NCI-H345 (cell line): ENCODE measurements at regions not wholly inside any gene's neighbourhood (a gene's known extent, or its start where the extent isn't known, plus 50 kb on each side); places are given as distances from the start of the nearest gene placed in this dataset.
"Not testable (repeated sequence)": the region's sequence is repeated elsewhere in the genome, so short reads cannot be mapped to it uniquely, and the experiment has no call there.

Source experiments
- DNase-seq: peaks from one replicate; lab custom pipeline; 2025; lab: John Stamatoyannopoulos, UW

DNA sequence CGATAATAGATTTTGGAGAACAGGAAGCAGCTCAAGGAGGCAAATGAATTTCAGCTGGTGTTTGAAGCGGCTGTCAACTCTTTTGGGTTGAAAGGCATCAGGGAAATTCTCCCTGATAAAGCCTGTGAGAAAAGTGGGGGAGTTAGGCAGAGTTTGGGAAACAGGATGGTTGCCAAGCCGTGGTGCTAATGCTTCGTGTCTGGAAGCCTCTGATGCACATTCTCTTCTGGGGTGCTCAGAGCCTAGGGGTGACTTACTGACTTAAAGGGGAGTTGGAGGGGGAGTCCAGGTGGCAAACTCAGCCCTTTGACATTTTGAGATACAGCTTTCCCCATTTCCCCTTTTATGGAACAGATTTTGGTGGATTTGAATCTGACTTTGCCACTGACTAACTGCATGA is 202.5 kb upstream of the CLINT1 start:
- DNase-seq = no peak

DNA sequence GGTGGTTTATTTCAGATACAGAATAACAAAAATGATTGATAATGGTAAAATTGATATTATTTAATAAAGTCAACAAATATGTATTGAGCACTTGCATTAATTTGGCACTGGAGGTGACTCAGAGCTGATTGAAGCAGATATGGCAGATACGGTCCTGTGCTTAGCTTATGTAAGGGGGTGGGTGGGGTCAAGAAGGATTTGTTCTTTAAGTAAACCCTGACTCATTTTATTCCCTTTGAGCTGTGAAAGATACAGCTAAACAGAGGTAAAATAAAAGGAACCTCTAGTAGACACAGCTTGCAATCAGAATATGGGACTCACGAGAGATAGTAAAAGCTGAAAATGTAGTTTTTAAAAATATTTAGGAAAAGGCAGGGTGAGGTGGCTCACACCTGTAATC is 201.3 kb upstream of the CLINT1 start:
- no peak for DNase-seq

DNA sequence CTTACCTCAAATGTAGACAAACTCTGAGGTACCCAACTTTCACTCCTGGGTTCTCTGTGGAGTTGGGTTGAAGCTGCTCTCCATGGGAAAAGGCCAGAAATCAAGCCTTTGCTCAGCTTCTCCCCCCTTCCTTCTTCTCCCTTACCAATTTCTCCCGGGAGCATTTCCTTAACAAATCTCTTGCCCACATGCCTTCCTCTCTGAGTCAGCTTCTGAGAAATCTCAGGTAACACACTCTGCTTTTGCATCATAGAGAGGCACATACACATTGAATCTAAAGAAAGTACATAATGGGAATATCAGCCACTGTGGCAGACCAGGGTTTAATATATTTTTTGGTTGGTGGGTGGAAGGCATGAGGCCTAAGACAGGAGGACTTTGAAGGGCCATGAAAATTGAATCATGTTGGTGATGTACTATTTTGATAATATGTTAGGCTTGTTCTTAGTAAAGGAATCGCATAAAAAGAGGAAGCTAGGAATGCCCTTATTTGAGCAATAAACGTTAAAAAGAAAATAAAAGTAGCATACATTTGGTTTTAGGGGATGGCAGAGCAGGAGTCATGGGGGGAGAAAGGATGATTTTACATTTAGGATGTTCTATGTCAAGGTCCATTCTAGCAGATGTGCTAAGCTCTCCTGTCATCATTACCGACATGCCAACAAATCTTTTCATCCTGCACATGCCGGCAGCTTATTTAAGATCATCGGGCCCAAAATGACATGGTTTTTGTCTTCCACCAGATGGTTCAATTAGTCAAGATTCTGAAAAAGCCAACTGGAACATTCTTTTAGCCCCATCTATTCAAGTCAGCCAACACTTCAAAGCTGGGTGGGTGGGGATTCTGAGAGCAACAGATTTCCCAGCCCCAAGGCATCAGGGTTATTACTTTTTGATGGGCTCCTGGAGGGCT is 199.5 kb upstream of the CLINT1 start:
- DNase-seq = no peak

DNA sequence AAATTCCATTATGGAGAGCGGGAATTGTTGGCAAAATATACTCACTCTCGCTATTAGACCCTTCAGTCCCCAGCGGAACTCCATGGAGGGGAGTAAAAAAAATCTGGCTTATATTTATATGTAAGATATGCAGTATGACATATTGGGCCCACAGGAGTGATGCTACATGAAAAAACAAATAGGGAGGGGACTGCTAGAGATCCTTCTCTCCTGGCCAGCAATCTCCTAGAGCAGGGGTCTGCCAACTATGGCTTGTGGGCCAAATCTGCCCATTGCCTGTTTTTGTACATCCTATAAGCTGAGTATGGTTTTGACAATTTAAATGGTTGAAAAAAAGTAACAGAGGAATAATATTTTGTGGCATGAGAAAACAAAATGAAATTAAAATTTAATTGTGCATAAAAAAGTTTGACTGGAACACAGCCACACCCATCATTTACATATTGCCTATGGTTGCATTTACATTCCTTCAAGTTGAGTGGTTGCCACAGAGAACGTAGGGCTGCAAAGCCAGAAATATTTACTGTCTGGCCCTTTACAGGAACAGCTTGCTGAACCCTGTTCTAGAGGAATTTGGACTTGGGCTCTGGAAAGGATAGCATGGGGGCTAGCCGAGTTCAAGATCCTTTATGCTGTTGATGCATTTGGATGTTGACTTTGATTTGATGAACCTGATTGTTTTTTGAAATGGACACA is 197.3 kb upstream of the CLINT1 start:
- no peak for DNase-seq

DNA sequence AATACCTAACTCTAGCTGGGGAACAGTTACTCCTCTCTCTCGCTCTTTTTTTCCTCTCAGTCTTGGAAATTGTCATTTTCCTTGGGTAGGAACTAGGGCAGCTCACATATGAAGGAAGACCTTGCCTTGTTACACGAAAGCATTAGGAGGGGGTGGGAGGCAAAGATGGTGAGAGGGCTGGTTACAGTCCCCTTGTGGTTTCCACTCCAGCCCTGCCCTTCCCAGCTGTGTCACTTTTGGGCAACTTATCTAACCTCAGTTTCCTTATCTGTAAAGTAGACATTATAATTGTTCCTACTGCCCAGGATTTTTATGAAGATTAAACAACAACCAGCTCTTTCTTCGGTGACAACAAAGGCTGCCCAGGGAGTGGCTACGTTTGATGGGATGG is 196.2 kb upstream of the CLINT1 start:
- no peak for DNase-seq

DNA sequence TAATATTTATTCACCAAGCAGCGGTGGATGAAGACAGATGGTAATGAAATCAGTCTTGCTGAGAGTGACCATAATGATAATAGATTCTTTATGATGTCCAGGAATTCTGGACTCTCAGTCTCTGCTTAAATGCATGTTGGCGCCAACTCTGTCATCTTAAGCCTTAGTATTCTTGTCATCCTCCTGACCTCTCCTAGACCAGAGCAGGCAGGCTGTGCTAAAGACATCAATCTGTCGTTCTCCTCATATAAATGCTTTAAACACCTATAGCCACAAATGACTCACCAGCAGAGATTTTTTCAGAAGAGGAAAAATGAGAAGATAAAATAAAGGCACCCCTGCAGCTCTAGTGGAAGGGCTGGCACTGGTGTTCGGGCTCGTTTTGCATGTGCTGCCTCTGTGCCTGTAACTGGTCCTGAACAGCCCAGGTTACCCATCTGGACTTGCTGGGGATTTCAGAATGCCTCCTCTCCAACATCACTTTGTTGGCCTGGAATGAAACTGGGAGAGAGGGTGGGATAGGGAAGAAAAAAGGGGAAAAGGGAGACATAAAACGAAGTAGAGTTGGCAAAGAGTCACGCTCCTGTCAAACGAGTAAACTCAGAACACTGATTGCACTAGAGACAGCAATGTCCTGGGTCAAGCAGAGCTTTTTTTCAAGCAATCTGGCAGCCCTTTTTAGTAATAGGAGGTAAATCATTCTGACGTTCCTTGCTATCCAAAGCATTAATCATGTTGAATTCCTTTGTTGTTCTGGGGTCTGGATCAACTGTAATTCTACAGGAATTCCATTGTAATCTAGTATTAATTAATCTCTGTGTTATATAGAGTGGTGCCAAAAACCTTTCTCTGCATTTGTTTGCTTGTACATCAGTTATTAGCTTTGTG is 195.5 kb upstream of the CLINT1 start:
- no peak for DNase-seq

DNA sequence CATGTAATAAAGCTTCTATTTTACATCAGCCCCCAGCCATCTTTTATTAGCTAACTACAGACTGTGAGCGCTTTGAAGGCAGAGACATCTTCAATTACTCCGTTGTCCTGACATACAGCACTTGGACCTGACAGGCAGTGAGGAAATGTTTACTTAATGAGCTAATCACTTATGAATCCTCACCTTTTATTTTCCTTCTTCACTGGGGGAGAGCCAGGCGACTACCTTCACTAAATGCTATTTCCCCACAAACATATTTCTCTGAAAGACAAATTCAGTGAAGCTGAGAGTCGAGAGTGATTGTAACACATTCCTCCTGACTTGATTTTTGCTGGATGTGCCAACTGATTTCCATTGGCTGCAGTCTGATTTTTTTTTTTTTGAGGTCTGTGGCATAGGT is 192.1 kb upstream of the CLINT1 start:
- no peak for DNase-seq

DNA sequence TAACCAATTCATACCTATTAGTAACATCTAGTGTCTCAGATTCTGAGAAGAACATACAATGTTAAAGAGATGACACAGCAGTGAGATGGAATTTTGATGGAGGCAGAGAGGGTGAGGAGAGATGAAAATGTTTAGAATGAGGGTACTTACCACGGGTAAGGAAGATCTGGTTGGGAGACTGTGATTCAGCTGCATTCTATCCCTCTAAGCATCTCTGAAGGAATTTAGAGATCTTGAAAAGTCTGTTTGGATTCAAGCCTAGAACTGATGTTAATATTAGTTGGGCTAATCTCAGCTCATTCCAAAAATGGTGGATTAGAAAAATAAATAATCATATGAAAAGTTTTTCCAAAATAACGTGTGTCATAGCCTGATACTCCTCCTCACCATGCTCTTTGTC is 191.5 kb upstream of the CLINT1 start:
- DNase-seq = no peak

DNA sequence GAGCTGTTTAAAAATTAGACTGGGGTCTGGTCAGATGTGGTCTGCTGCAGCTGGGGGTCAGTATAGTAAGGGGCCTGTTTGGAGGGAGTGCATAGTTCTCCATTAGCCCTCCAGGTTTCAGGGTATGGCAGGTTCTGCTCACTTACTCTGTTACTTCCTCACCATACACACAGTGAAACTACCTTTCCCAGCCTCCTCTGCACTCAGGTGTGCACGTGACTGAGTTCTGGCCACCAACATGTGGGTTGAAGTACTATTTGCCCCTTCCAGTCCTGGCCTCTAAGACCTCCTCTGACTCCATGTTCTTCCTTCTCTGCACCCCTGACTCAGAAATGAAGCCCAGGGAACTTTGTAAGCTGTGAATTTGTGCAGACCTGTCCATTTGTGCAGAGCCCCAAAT is 190.5 kb upstream of the CLINT1 start:
- no peak for DNase-seq

DNA sequence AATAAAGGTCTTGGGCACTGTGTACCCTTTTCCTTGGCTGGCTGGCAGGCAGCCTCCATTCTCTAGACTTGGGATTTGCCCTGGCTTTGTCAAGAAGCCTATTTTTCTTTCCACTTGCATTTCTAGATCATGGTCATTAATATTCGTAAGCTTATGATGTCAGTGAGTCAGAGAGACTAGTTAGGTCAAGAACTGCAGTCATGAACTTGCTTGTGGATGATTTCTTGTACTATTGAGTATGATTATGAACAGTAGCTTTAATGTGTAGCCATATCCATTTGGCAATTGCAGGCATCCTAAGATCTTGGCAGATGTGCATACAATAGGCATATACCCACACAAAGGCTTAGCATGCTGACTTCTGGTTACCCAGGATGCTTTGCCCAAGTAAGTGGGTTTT is 186.8 kb upstream of the CLINT1 start:
- DNase-seq = no peak

DNA sequence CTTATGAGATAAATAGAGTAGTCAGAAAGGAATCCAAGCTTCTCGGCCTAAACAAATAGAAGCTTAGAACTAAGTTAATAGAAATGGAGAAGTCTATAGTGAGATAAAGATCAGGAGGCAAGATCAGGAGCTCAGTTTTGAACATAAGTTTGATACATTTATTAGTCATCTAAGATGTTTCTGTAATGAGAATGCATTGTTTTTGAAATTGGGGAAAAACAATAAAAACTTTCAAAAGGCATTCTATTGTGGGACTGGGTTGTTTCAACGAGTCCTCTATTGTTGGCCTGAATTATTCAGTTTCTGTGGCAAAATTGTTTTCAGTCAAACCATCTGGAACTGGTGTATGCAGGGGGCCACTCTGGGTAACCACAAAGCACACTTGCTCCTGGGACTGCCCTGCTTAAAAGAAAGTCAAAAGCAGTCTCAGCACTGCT is 181.0 kb upstream of the CLINT1 start:
- DNase-seq = no peak

DNA sequence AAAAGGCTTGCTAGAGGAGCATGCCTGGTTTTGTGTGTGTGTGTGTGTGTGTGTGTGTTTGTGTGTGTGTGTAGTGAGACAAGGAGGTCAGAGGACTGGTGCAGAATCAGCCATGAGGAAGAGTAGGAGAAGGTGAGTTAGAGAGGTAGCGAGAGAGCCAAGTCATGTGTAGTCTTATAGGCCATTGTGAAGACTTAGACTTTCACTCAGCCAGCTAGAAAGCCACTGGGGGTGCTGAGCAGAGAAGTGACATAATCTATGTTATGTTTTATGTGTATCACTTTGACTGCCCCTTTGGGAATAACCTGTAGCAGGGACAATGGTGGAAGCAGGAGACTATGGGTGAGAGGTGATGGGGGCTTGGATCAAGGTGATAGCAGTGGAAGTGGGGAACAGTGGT is 180.5 kb upstream of the CLINT1 start:
- DNase-seq = no peak

DNA sequence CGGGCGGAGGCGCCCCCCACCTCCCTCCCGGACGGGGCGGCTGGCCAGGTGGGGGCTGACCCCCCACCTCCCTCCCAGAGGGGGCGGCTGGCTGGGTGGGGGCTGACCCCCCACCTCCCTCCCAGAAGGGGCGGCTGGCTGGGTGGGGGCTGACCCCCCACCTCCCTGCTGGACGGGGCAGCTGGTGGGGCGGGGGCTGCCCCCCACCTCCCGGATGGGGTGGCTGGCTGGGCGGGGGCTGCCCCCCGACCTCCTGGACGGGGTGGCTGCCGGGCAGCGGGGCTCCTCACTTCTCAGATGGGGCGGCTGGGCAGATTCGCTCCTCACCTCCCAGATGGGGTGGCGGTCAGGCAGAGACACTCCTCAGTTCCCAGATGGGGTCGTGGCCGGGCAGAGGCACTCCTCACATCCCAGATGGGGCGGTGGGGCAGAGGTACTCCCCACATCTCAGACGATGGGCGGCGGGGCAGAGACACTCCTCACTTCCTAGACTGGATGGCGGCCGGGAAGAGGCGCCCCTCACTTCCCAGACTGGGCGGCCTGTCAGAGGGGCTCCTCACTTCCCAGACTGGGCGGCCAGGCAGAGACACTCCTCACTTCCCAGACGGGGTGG is 178.1 kb upstream of the CLINT1 start:
- DNase-seq = not testable (repeated sequence)

DNA sequence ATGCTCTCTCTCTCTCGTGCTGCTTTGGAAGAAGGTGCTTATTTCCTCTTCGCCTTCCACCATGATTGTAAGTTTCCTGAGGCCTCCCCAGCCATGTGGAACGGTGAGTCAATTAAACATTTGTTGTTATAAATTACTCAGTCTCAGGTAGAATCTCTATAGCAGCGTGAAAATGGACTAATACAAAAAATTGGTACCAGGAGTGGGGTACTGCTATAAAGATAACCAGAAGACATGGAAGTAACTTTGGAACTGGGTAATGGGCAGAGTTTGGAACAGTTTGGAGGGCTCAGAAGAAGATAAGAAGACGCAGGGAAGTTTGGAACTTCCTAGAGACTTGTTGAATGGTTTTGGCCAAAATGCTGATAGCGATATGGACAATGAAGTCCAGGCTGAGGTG is 175.6 kb upstream of the CLINT1 start:
- not testable (repeated sequence) for DNase-seq

DNA sequence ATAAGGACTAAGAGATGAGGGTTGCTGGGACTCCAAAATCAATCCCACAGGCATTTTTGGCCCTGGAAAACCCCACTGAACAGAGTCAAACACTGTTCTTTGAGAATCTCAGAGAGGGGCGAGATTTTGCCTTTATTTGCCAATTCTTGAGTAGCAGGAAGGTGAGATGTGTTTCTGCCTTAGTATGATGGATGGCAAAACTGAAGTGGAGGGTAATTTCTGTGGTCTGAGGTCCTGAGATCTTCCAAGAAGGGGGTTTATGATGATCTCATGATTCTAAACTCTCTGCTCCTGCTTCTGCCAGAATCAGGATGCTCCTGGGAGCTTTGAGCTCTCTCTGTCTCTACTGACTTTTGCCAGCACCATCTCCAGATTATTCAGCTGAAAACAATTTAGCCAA is 174.8 kb upstream of the CLINT1 start:
- DNase-seq = no peak

DNA sequence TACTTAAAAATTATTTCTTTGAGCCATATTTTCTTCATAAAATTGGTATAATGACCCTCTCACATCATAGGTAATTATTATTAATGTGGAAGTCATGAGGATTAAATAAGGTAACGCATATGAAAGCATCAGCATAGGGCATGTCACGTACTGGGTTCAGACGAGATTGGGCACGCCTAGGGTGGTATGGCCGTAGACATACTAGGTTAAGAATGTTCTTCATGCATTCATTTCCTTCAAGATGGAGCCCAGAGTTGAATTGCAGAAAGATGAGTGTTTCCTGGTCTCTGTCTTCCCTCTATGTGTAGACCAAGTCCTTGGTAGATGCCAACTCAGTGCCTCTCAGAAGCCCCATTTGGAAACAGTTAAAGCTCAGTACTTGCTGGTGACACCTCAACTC is 174.1 kb upstream of the CLINT1 start:
- no peak for DNase-seq

DNA sequence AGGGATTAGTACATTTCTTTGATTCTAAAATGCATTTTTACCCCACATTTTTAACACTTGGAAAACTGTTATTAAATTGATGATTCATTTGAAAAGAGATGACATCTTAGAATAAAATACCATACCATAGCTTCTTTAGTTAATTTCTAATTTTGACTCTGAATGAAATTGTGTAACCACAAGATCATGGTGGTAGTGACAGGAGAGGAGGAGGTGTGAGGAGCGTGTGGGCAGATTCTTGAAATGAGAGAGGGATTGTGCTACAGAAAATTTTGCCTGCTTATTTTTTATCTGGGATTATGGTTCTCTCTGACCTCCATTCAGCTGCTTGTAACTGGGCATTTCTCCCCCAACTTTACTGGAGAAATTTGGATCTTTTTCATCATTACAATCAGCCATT is 173.3 kb upstream of the CLINT1 start:
- no peak for DNase-seq

DNA sequence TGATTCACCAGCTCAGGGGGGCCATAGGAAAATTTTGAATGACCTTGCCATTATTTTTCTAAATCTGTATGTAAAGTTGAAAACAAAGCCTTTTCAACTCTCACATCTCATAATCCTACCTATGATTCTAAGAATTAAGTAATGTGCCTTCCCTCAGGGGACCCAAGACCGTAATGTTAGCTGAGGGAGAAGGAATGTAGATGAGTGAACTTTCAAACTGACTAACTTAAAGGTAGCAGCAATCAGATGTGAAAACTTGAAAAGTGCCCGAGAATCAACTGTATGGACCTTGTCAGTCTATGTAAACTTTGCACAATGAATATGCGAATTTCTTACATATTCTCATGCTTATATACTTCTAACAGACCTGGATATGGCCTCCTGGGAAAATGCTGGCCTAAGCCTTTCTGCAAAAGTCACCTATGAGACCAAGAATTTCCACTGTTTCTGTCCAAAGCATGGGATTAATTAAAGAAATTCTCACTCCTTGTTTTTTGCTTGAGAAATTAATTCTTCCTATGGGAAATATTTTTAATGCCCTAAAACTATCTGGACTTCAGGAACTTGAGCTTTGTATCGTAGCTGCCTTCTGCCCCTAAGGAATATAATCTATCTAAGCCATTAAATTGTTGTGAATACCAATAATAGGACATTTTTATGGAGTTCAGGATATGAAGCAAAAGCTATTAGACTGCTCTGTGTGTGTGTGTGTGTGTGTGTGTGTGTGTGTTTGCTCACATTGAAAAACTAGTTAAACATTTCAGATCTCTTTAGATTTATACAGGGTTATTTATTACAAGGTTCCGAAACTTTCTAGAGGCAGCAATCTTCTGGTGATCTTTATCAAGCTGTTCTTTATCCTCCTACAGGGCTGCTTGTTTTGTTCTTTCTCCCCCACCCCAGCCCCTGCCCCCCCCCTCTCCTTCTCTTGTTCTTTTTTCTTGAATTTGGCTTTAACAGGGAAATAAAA is 169.1 kb upstream of the CLINT1 start:
- DNase-seq = no peak

DNA sequence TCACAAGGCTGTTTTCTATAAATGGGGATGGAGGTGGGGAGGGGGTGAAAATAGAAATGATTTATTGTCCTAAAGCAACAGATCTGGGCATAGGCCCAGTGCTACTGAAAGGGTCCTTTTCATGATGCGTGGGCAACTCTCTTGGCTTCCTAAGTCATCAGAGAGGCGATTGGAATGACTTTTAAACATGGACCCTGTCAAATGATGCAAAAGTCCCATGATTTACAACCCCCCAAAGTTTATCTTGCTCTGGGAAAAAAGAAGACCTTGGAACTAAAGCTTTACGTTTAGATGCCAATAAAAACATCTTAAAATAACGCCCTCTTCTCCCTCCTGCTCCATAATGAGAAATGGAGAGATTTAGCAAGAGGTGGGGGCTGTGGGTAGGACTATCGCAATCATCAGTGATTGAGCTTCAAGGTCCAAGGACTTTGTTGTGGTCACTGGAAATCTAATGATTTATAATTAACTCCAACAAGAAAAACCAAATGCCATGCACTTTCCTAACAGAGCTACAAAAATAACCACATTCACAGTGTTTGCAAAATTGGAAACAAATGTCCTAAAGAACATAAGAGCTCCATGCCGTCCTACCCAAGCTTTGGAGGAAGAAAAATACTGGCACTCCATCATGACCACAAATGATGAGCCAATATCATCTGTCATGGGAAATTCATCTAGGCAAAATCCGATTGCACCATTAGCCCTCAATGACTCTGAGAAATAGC is 167.5 kb upstream of the CLINT1 start:
- no peak for DNase-seq

DNA sequence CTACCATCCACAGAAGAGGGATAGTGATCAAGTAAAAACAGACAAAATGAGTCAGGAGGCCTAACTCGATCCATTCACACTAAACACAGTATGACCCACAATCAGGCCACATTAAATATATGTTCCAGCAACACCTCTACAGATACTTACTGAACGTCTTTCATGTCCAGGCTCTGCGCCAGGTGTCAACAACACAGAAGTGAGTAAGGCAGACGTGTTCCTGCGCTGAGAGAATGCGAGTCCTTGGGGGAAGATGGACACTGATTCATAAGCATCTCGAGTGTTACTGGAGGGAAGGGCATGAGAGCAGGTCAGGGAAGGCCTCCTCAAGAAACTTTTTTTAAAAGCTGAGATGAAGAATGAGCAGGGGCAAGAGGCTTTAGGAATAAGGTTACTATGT is 164.3 kb upstream of the CLINT1 start:
- no peak for DNase-seq
